ENCODE measurements at regions not wholly inside any gene's neighbourhood (a gene's known extent, or its start where the extent isn't known, plus 50 kb on each side); places are given as distances from the start of the nearest gene placed in this dataset.
"Not testable (repeated sequence)": the region's sequence is repeated elsewhere in the genome, so short reads cannot be mapped to it uniquely, and the experiment has no call there.

GRCh38 chr2:133986881-133987795 is 266.7 kb upstream of the MGAT5 start:
- DNase-seq: no peak

GRCh38 chr2:133988316-133988891 is 265.5 kb upstream of the MGAT5 start:
- DNase-seq: no peak

DNA sequence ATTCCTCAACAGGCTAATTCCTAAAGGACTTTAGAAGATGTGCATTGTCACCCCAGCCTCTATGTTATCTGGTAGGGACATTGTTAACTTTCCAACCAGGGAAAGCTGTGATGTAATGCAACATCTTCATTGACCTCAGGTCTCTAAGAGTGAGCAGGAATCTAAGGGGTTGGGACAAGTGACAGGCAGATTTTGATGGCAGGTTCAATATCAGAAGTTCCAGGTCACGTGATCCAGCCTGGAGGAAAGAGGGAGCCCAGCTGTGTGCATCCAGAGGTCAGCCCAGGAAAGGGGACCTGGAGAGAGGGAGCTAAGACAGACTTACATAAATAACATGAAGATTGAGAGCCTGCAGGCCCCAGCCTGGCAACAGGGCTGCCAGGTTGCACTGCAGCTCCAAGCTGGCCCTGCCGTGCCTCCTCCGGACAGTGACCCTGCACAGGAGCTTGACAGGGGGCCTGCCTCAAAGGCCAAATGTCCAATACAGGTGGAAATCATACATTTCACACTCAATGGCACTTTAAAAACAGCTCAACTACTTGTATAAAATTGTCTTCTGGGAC is 262.2 kb upstream of the MGAT5 start:
- DNase-seq: no peak

- no peak for DNase-seq
Measured at GRCh38 chr2:133992454-133992853, 261.4 kb upstream of the MGAT5 start.

DNA sequence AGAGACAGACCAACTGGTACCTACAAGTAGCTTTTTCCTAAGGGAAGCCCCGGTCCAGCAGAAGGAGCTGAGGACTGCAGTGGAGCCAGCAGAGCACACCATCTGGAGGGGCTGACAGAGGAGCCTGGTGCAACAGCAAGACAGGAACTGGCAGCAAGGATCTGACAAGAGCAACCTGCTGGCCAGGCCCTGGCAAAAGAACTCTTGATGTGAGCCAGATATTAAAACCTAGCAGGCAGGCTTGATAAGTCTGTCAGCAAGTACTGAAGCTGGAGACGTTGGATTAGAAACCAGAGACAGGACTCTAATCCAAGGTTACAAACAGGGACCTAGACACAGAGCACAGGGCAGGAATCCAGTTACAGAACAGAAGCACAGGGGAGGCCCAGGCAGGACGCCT is 260.7 kb upstream of the MGAT5 start:
- peak; percentile 82 to 95 for DNase-seq

DNA sequence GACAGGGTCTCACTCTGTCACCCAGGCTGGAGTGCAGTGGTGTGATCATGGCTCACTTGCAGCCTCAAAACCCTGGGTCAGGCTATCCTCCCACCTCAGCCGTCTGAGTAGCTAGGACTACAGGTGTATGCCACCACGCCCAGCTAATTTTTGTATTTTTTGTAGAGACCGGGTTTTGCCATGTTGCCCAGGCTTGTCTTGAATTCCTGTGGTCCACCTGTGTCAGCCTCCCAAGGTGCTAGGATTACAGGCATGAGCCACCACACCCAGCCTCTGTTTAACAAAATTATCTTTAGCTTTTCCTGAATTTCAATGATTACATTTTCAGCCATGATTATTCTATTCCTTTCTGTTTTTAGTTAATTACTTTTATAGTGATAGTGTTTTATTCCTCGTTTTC is 255.1 kb upstream of the MGAT5 start:
- DNase-seq: not testable (repeated sequence)

GRCh38 chr2:134002391-134002790 is 251.5 kb upstream of the MGAT5 start:
- no peak for DNase-seq

DNA sequence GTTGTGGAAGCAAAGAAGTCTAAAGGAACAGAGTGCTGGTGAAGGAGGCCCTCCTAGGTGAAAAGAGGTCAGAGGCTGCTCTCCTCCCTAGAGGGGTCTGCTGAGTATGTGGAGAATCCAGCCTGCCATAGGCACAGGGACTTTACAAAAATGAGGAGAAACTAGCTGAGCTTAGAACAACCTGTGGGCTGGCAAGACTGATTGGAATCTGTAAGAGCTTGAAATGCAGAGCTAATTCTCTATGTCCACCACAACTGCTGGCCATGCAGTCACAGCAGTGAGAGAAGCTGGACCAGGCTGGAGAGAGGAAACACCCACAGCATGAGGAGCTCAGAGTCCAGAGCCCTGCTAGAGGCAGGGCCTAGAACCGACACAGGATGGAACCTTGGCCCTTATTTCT is 251.0 kb upstream of the MGAT5 start:
- DNase-seq: no peak

GRCh38 chr2:134004467-134004866 is 249.4 kb upstream of the MGAT5 start:
- no peak for DNase-seq

- DNase-seq: no peak
Measured at GRCh38 chr2:134008837-134009236, 245.0 kb upstream of the MGAT5 start.

- no peak for DNase-seq
Measured at GRCh38 chr2:134009440-134009839, 244.4 kb upstream of the MGAT5 start.

- not testable (repeated sequence) for DNase-seq
Measured at GRCh38 chr2:134009906-134010305, 244.0 kb upstream of the MGAT5 start.

- DNase-seq: no peak
Measured at GRCh38 chr2:134011936-134012586, 241.8 kb upstream of the MGAT5 start.

DNA sequence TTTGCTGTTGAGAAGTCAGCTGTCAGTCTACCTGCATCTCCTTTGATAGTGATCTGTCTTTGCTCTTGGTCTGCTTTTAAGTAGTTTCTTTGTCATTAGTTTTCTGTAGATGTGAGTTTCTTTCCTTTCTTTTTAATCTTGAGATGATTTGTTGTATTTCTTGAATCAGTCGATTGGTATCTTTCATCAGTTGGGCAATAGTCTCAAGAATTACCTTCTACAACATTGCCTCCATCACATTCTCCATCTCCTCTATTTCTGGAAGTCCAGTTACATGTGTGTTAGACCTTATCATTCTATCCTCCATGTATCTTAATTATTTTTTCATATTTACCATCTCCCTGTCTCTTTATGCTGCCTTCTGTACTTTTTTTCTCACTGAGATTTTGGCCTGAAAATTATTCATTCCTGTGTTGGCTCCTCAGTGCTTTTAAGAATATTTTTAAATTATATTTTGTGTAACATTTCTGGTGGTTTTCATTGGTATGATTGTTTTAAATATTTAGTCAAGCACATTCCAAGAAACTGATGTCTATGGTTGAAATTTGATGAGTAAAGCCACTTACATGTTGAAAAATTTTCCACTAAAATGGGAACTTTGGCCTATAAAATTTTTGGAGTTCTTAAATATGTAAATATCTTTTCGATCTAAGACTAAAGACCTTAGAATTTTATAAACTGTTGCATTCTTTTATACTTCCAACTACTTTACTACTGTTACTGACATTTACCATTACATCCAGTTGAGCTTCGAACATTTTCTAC is 239.5 kb upstream of the MGAT5 start:
- no peak for DNase-seq

GRCh38 chr2:134019871-134020270 is 234.0 kb upstream of the MGAT5 start:
- DNase-seq: no peak

- DNase-seq: no peak
Measured at GRCh38 chr2:134020608-134021007, 233.3 kb upstream of the MGAT5 start.

DNA sequence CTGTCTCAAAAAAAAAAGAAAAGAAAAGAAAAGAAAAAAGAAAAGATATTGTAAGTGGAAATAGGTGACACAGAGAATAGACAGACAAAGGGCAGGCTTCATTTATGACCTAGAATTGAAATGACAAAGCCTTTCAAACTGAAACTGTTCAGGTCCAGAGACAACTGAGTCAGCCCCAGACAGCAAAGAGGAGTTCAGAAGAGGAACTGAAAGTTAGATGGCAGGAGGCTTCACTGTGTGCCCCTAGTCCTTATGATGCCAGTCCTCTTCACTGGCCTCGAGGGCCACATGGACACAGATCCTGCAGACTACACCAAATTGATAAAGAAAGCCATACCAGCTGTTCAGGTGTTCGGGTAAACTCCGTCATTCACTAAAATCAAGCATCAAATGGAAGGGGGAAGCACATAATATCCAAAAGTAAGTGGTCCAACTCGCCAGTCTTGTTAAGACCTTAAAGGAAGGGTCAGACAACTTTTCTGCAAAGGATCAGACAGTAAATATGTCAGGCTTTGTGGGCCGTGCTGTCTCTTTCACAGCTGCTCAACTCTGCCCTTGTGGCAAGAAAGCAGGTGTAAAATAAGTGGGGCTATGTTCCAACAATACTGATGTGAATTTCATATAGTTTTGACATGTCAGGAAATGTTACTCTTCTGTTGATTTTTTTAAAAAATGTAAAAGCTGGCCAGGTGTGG is 231.9 kb upstream of the MGAT5 start:
- no peak for DNase-seq

DNA sequence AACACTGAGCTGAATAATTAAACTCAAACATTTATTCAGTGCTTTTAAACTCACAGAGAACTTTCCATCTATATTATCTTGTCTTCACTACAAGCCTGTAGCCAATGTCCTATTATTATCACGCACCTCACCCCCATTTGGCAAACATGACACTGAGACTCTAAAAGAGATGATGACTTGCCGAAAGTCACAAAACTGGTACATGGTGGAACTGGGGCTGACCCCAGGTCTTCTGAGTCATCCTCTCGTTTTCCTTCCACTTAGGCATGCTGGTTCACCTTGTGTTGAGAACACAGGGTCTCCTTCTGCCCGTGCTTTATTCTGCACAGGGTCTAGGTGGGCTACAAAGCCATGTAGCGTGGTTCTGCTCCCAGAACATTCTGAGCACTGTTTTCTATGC is 230.0 kb upstream of the MGAT5 start:
- DNase-seq: no peak

DNA sequence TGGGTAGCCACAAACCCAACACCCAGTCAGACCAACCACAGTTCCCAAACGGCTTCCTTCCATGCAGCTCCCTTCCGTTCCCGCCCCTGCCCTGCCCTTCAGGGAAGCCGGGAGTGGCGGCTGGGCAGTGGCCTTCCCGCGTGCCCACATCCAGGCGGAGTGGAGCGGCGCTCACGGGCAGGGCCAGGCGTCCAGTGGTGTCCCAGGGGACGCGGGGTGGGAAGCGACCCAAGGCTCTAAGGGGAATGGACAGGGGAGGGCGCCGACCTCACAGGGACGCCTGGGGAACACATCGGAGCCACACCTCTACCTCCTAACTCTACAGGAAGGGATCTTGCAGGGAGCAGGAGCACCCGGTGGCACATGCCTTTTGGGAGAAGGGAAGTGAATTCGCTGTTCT is 225.9 kb upstream of the MGAT5 start:
- DNase-seq: no peak

- no peak for DNase-seq
Measured at GRCh38 chr2:134029418-134029817, 224.5 kb upstream of the MGAT5 start.

- no peak for DNase-seq
Measured at GRCh38 chr2:134031539-134031938, 222.3 kb upstream of the MGAT5 start.
